ENCODE measurements at regions not wholly inside any gene's neighbourhood (a gene's known extent, or its start where the extent isn't known, plus 50 kb on each side); places are given as distances from the start of the nearest gene placed in this dataset.

DNA sequence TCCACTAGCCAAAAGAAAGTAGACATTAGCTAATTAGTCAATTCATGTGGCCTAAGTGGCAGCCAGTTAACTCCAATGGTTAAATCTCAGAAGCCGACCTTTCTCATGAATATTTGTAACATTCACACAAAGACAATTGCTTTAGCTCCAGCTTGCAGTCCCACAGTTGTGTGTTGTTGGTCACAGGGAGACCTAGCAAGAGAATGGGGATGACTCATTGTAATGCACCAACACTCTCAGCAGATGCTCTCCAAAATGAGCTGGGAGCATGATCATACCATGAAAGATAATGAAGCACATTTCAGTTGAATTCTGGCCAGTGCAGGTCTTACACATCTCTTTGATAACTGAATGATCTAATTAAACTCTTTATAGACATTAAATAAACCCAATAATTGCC is 160.4 kb downstream of the HLX start:
- WGBS (ENCODE audit: low lambda C conversion rate) = 0% methylated on average over 1 of the region's 1 CpG
- no peak for ATAC-seq

More for the DNA sequence above, 160.4 kb downstream of the HLX start:
- Histone ChIP-seq H3K4me1 (ENCODE audit: insufficient read depth, low read length) (no peaks in the 10 kb centered on the region), H2AFZ (ENCODE audit: low read length) (no peak overlapping the region), H3K4me3 (replicated peaks in 1 of 3; ENCODE audit: insufficient read depth in 1 of 3, low read depth in 2 of 3, low read length in 3 of 3) (no peak overlapping the region), H3K9me3 (ENCODE audit: low read length) (no peaks in the 10 kb centered on the region), H4K20me1 (ENCODE audit: insufficient read depth, low read length) (no peaks in the 10 kb centered on the region), H3K4me2 (ENCODE audit: low read depth, low read length) (no peak overlapping the region), H3K27ac (ENCODE audit: extremely low read length, insufficient read depth, low read length) (no peak overlapping the region), H3K79me2 (ENCODE audit: insufficient read depth, low read length) (no peaks in the 10 kb centered on the region), H3K9ac (ENCODE audit: insufficient read depth, low read depth, low read length) (no peak overlapping the region), H3K36me3 (replicated peaks in 1 of 2; ENCODE audit: control insufficient read depth in 1 of 2, insufficient read depth in 2 of 2, low read length in 2 of 2) (no peaks in the 10 kb centered on the region), H3K27me3 (ENCODE audit: control insufficient read depth in 1 of 2, insufficient read depth in 2 of 2, low read length in 2 of 2) (no peaks in the 10 kb centered on the region)
- TF ChIP-seq ZBTB8A (CRISPR knock-in tag; IDR thresholded peaks at IDR 0.05; ENCODE audit: borderline replicate concordance, low read depth) (no peak), TCF7 (IDR thresholded peaks at IDR 0.05; ENCODE audit: low read depth) (no peak), NCOA5 (CRISPR knock-in tag; IDR thresholded peaks at IDR 0.05) (no peak), ZNF891 (CRISPR knock-in tag; IDR thresholded peaks at IDR 0.05) (no peak), PCBP2 (optimal IDR thresholded peaks at IDR 0.05; ENCODE audit: low read depth, low read length, poor library complexity, severe bottlenecking) (no peak), SRSF1 (optimal IDR thresholded peaks at IDR 0.05; ENCODE audit: low read depth, low read length) (no peak), SRSF9 (IDR thresholded peaks at IDR 0.05; ENCODE audit: borderline replicate concordance, insufficient read depth, low read depth, low read length, poor library complexity, severe bottlenecking) (no peak), CC2D1A (CRISPR knock-in tag; IDR thresholded peaks at IDR 0.05) (no peak), ZNF350 (CRISPR knock-in tag; IDR thresholded peaks at IDR 0.05; ENCODE audit: borderline replicate concordance, low read depth) (no peak), PAX8 (CRISPR knock-in tag; IDR thresholded peaks at IDR 0.05; ENCODE audit: borderline replicate concordance) (no peak), MIER2 (CRISPR knock-in tag; IDR thresholded peaks at IDR 0.05) (no peak), ZNF230 (CRISPR knock-in tag; IDR thresholded peaks at IDR 0.05) (no peak), CBX5 (CRISPR knock-in tag; IDR thresholded peaks at IDR 0.05; ENCODE audit: borderline replicate concordance) (no peak), ZFYVE20 (CRISPR knock-in tag; IDR thresholded peaks at IDR 0.05; ENCODE audit: borderline replicate concordance, low read depth) (no peak)
- TF ChIP-seq, protein P1, sequence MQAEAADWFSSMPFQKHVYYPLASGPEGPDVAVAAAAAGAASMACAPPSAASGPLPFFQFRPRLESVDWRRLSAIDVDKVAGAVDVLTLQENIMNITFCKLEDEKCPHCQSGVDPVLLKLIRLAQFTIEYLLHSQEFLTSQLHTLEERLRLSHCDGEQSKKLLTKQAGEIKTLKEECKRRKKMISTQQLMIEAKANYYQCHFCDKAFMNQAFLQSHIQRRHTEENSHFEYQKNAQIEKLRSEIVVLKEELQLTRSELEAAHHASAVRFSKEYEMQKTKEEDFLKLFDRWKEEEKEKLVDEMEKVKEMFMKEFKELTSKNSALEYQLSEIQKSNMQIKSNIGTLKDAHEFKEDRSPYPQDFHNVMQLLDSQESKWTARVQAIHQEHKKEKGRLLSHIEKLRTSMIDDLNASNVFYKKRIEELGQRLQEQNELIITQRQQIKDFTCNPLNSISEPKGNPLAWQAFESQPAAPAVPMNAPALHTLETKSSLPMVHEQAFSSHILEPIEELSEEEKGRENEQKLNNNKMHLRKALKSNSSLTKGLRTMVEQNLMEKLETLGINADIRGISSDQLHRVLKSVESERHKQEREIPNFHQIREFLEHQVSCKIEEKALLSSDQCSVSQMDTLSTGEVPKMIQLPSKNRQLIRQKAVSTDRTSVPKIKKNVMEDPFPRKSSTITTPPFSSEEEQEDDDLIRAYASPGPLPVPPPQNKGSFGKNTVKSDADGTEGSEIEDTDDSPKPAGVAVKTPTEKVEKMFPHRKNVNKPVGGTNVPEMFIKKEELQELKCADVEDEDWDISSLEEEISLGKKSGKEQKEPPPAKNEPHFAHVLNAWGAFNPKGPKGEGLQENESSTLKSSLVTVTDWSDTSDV (CRISPR knock-in tag; IDR thresholded peaks at IDR 0.05) = no peak
- TF ChIP-seq, protein P2, sequence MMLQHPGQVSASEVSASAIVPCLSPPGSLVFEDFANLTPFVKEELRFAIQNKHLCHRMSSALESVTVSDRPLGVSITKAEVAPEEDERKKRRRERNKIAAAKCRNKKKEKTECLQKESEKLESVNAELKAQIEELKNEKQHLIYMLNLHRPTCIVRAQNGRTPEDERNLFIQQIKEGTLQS (CRISPR knock-in tag; IDR thresholded peaks at IDR 0.05) = no peak
- ChIA-PET CTCF (ENCODE audit: low intra/inter-chr PET ratio, low total read pairs) (no interaction called here), POLR2A (no interaction called here)
- intact Hi-C loops (cut with micrococcal nuclease; ENCODE audit: unreplicated experiment) = no loop called here
- in situ Hi-C loops (cut with HindIII; ENCODE audit: extremely low pct_ligation_motif_present, low pct_unique_long_range_greater_than_20kb) = no loop called here
- FAIRE-seq (no peak), DNase-seq (ENCODE audit: low spot score) (no peak)
- no TSS peak for BruUV-seq (replicated peaks)

Data from HepG2 (cell line).